PC-3 (cell line): ENCODE measurements at regions not wholly inside any gene's neighbourhood (a gene's known extent, or its start where the extent isn't known, plus 50 kb on each side); places are given as distances from the start of the nearest gene placed in this dataset.

Experiments
- ATAC-seq: fragments of 200-7000 bp; cut with Tn5 transposase; 2 replicates; pipeline ENCODE4 v1.9.1; 2020; ENCODE audit warnings: mild to moderate bottlenecking, moderate library complexity
- BruUV-seq: library from RNA; stranded (reverse); fragments of 400-500 nt; replicated peaks from 2 replicates; lab custom pipeline; 2021; lab: Mats Ljungman, UMichigan
- CTCF ChIA-PET: fragments of 300-600 bp; sonication (Branson Sonifier 250); formaldehyde crosslinking; loops from one replicate; lab custom pipeline; 2022; ENCODE audit warnings: antibody characterized with exemption; lab: Charles Lee
- POLR2A ChIA-PET: fragments of 300-600 bp; sonication (Branson Sonifier 250); formaldehyde crosslinking; loops from one replicate; lab custom pipeline; 2022; ENCODE audit warnings: antibody characterized with exemption; ENCODE audit not compliant: unreplicated experiment; lab: Charles Lee
- DNase-seq: peaks from one replicate; pipeline ENCODE4 v3.0.0-alpha.2; 2015
- H2AFZ ChIP-seq: fragments of 300-600 bp; sonication (generic); 2 replicates; pipeline ENCODE4 v1.6.0; 2016; ENCODE audit warnings: antibody characterized with exemption, low read length
- H3F3A ChIP-seq: fragments of 300-600 bp; sonication (generic); one replicate; pipeline ENCODE4 v1.6.0; 2017; ENCODE audit warnings: antibody characterized with exemption, low read length, control low read depth, mild to moderate bottlenecking; ENCODE audit not compliant: unreplicated experiment
- H3K27ac ChIP-seq: fragments of 300-600 bp; sonication (generic); 2 replicates; pipeline ENCODE4 v1.5.1; 2016; ENCODE audit warnings: mild to moderate bottlenecking, low read length
- H3K27me3 ChIP-seq: fragments of 300-600 bp; sonication (generic); 2 replicates; pipeline ENCODE4 v1.6.1; 2016; ENCODE audit warnings: low read length, mixed read lengths
- H3K36me3 ChIP-seq: fragments of 300-600 bp; sonication (generic); 2 replicates; pipeline ENCODE4 v1.6.1; 2016; ENCODE audit warnings: low read depth, mixed run types, low read length, mixed read lengths
- H3K4me1 ChIP-seq: fragments of 300-600 bp; sonication (generic); 2 replicates; pipeline ENCODE4 v1.5.1; 2016; ENCODE audit warnings: low read length; ENCODE audit not compliant: insufficient read depth
- H3K4me2 ChIP-seq: fragments of 300-600 bp; sonication (generic); 2 replicates; pipeline ENCODE4 v1.6.0; 2016; ENCODE audit warnings: low read length
- H3K4me3 ChIP-seq: fragments of 300-600 bp; sonication (generic); 2 replicates; pipeline ENCODE4 v1.5.1; 2016; ENCODE audit warnings: mild to moderate bottlenecking, low read length, mixed read lengths
- H3K79me2 ChIP-seq: fragments of 300-600 bp; sonication (generic); 2 replicates; pipeline ENCODE4 v1.6.1; 2017; ENCODE audit warnings: low read length, mixed read lengths
- H3K9ac ChIP-seq: fragments of 300-600 bp; sonication (generic); 2 replicates; pipeline ENCODE4 v1.6.0; 2016; ENCODE audit warnings: mild to moderate bottlenecking, low read length
- H3K9me2 ChIP-seq: fragments of 300-600 bp; sonication (generic); replicated peaks from 2 replicates; pipeline ENCODE4 v1.6.1; 2016; ENCODE audit warnings: mixed run types, low read length, mixed read lengths
- H3K9me3 ChIP-seq: fragments of 300-600 bp; sonication (generic); 2 replicates; pipeline ENCODE4 v1.6.1; 2016; ENCODE audit warnings: low read length, mixed read lengths
- H4K20me1 ChIP-seq: fragments of 300-600 bp; sonication (generic); 2 replicates; pipeline ENCODE4 v1.6.1; 2016; ENCODE audit warnings: low read length, mixed read lengths
- CTCF ChIP-seq: fragments of 300-600 bp; sonication (generic); conservative IDR thresholded peaks from 2 replicates; pipeline ENCODE4 v1.5.1; 2017; ENCODE audit warnings: antibody characterized with exemption, low read depth, mild to moderate bottlenecking, low read length
- EZH2 ChIP-seq: fragments of 300-600 bp; sonication (generic); IDR thresholded peaks from one replicate; pipeline ENCODE4 v1.6.1; 2017; ENCODE audit warnings: antibody characterized with exemption, mild to moderate bottlenecking, low read length; ENCODE audit not compliant: unreplicated experiment
- EZH2phosphoT487 ChIP-seq: fragments of 300-600 bp; sonication (generic); IDR thresholded peaks from 2 replicates; pipeline ENCODE4 v1.6.1; 2018; ENCODE audit warnings: mild to moderate bottlenecking, antibody characterized with exemption, low read length, borderline replicate concordance
- intact Hi-C: fragments of 100-400 bp; cut with micrococcal nuclease; formaldehyde crosslinking; loops from 2 replicates; pipeline ENCODE4 v1.9.0; 2023

- Histone ChIP-seq H3K79me2 (no peaks in the 10 kb centered on the region), H3K4me1 (no peaks in the 10 kb centered on the region), H3K27ac (no peak overlapping the region), H3K27me3 (no peaks in the 10 kb centered on the region), H4K20me1 (no peaks in the 10 kb centered on the region), H2AFZ (no peak overlapping the region), H3K9me2 (no peaks in the 10 kb centered on the region), H3F3A (no peaks in the 10 kb centered on the region), H3K9ac (no peak overlapping the region), H3K36me3 (no peaks in the 10 kb centered on the region), H3K4me3 (no peak overlapping the region), H3K9me3 (no peaks in the 10 kb centered on the region), H3K4me2 (no peak overlapping the region)
- POLR2A ChIA-PET, result no interaction called here
- CTCF ChIA-PET, result interaction anchor here (0.8 kb wide), 1 partner anchor 30 kb away, joined by 4 read pairs; no protein-coding TSS in a partner anchor
- DNase-seq, result no peak
- intact Hi-C loops, result no loop called here
- TF ChIP-seq EZH2phosphoT487, result no peak
- TF ChIP-seq CTCF, result no peak
- TF ChIP-seq EZH2, result no peak
- ATAC-seq, result no peak
- BruUV-seq, result no TSS peak
These were observed 291.1 kb downstream of the HIVEP2 start for GRCh38 chr6:142653710-142654420.

- H3K9ac ChIP-seq, result no peak overlapping the region
- H3K27me3 ChIP-seq, result no peaks in the 10 kb centered on the region
- CTCF ChIA-PET, result no interaction called here
- H3K79me2 ChIP-seq, result no peaks in the 10 kb centered on the region
- H3F3A ChIP-seq, result no peaks in the 10 kb centered on the region
- no peak overlapping the region for H3K4me2 ChIP-seq
- H3K4me3 ChIP-seq, result no peak overlapping the region
- intact Hi-C loops, result no loop called here
- H3K27ac ChIP-seq, result no peak overlapping the region
- no peak for TF ChIP-seq EZH2
- no peak for TF ChIP-seq EZH2phosphoT487
- TF ChIP-seq CTCF, result no peak
- no peaks in the 10 kb centered on the region for H3K4me1 ChIP-seq
- H4K20me1 ChIP-seq, result no peaks in the 10 kb centered on the region
- POLR2A ChIA-PET, result no interaction called here
- DNase-seq, result no peak
- no peak overlapping the region for H2AFZ ChIP-seq
- no peak for ATAC-seq
- H3K9me2 ChIP-seq, result no peaks in the 10 kb centered on the region
- H3K9me3 ChIP-seq, result no peaks in the 10 kb centered on the region
- H3K36me3 ChIP-seq, result no peaks in the 10 kb centered on the region
- BruUV-seq, result no TSS peak
These were observed 285.3 kb downstream of the HIVEP2 start for GRCh38 chr6:142659661-142660060.

GRCh38 chr6:142665393-142665792 is 279.6 kb downstream of the HIVEP2 start:
- H3F3A ChIP-seq, result no peaks in the 10 kb centered on the region
- no TSS peak for BruUV-seq
- H3K4me2 ChIP-seq, result no peak overlapping the region
- intact Hi-C loops, result no loop called here
- H4K20me1 ChIP-seq, result no peaks in the 10 kb centered on the region
- no peak overlapping the region for H3K4me3 ChIP-seq
- POLR2A ChIA-PET, result no interaction called here
- H3K27ac ChIP-seq, result no peak overlapping the region
- H3K9me2 ChIP-seq, result no peaks in the 10 kb centered on the region
- H3K9me3 ChIP-seq, result no peaks in the 10 kb centered on the region
- no peak for ATAC-seq
- no peaks in the 10 kb centered on the region for H3K36me3 ChIP-seq
- no peaks in the 10 kb centered on the region for H3K27me3 ChIP-seq
- H3K79me2 ChIP-seq, result no peaks in the 10 kb centered on the region
- TF ChIP-seq EZH2, result no peak
- TF ChIP-seq EZH2phosphoT487, result no peak
- H3K4me1 ChIP-seq, result no peaks in the 10 kb centered on the region
- no peak overlapping the region for H2AFZ ChIP-seq
- H3K9ac ChIP-seq, result no peak overlapping the region
- no peak for DNase-seq
- CTCF ChIA-PET, result no interaction called here
